ENCODE measurements at regions not wholly inside any gene's neighbourhood (a gene's known extent, or its start where the extent isn't known, plus 50 kb on each side); places are given as distances from the start of the nearest gene placed in this dataset.

GRCh38 chr5:112656451-112656850, 81.2 kb upstream of the APC start:
- Histone ChIP-seq H3K36me3 (ENCODE audit: control insufficient read depth, insufficient read depth, low read length) (no peaks in the 10 kb centered on the region), H3K27ac (no peak overlapping the region), H3K4me2 (ENCODE audit: low read length) (no peak overlapping the region), H2AFZ (no peak overlapping the region), H3K27me3 (ENCODE audit: control insufficient read depth, insufficient read depth, low read length) (no peaks in the 10 kb centered on the region), H3K4me1 (no peaks in the 10 kb centered on the region), H3K4me3 (ENCODE audit: low read depth, low read length) (no peak overlapping the region), H3K79me2 (no peaks in the 10 kb centered on the region), H3K9me3 (ENCODE audit: control insufficient read depth, low read length) (no peaks in the 10 kb centered on the region), H3K9ac (no peak overlapping the region)
- no peak for TF ChIP-seq CTCF (IDR thresholded peaks at IDR 0.05)

- Histone ChIP-seq H3K9ac (no peak overlapping the region), H3K9me3 (ENCODE audit: control insufficient read depth, low read length) (no peaks in the 10 kb centered on the region), H3K27me3 (ENCODE audit: control insufficient read depth, insufficient read depth, low read length) (no peaks in the 10 kb centered on the region), H3K79me2 (no peaks in the 10 kb centered on the region), H3K4me1 (no peaks in the 10 kb centered on the region), H3K4me2 (ENCODE audit: low read length) (no peak overlapping the region), H3K27ac (no peak overlapping the region), H3K4me3 (ENCODE audit: low read depth, low read length) (no peak overlapping the region), H2AFZ (no peak overlapping the region), H3K36me3 (ENCODE audit: control insufficient read depth, insufficient read depth, low read length) (no peaks in the 10 kb centered on the region)
- TF ChIP-seq CTCF (IDR thresholded peaks at IDR 0.05): no peak
These were observed 79.9 kb upstream of the APC start for GRCh38 chr5:112657804-112658203.

GRCh38 chr5:112660359-112660758, 77.3 kb upstream of the APC start:
- no peak overlapping the region for H2AFZ ChIP-seq
- H3K36me3 ChIP-seq (ENCODE audit: control insufficient read depth, insufficient read depth, low read length): no peaks in the 10 kb centered on the region
- no peak for TF ChIP-seq CTCF (IDR thresholded peaks at IDR 0.05)
- no peaks in the 10 kb centered on the region for H3K27me3 ChIP-seq (ENCODE audit: control insufficient read depth, insufficient read depth, low read length)
- no peak overlapping the region for H3K4me2 ChIP-seq (ENCODE audit: low read length)
- H3K4me3 ChIP-seq (ENCODE audit: low read depth, low read length): no peak overlapping the region
- H3K4me1 ChIP-seq: no peaks in the 10 kb centered on the region
- no peak overlapping the region for H3K27ac ChIP-seq
- H3K9me3 ChIP-seq (ENCODE audit: control insufficient read depth, low read length): no peaks in the 10 kb centered on the region
- no peaks in the 10 kb centered on the region for H3K79me2 ChIP-seq
- H3K9ac ChIP-seq: no peak overlapping the region

GRCh38 chr5:112663146-112663545, 74.5 kb upstream of the APC start:
- TF ChIP-seq CTCF (IDR thresholded peaks at IDR 0.05): no peak
- H3K4me3 ChIP-seq (ENCODE audit: low read depth, low read length): no peak overlapping the region
- H3K9ac ChIP-seq: no peak overlapping the region

GRCh38 chr5:112668016-112668415, 69.7 kb upstream of the APC start:
- no peak overlapping the region for H3K27ac ChIP-seq
- no peaks in the 10 kb centered on the region for H3K4me1 ChIP-seq
- no peaks in the 10 kb centered on the region for H3K9me3 ChIP-seq (ENCODE audit: control insufficient read depth, low read length)
- no peak overlapping the region for H3K4me2 ChIP-seq (ENCODE audit: low read length)
- no peaks in the 10 kb centered on the region for H3K27me3 ChIP-seq (ENCODE audit: control insufficient read depth, insufficient read depth, low read length)
- no peaks in the 10 kb centered on the region for H3K36me3 ChIP-seq (ENCODE audit: control insufficient read depth, insufficient read depth, low read length)
- H3K9ac ChIP-seq: no peak overlapping the region
- H3K4me3 ChIP-seq (ENCODE audit: low read depth, low read length): no peak overlapping the region
- no peak overlapping the region for H2AFZ ChIP-seq
- TF ChIP-seq CTCF (IDR thresholded peaks at IDR 0.05): no peak
- no peaks in the 10 kb centered on the region for H3K79me2 ChIP-seq

More at GRCh38 chr5:112663146-112663545, 74.5 kb upstream of the APC start:
- Histone ChIP-seq H3K4me2 (ENCODE audit: low read length) (no peak overlapping the region), H3K36me3 (ENCODE audit: control insufficient read depth, insufficient read depth, low read length) (no peaks in the 10 kb centered on the region), H3K27ac (no peak overlapping the region), H3K4me1 (no peaks in the 10 kb centered on the region), H3K79me2 (no peaks in the 10 kb centered on the region), H3K9me3 (ENCODE audit: control insufficient read depth, low read length) (no peaks in the 10 kb centered on the region), H2AFZ (no peak overlapping the region), H3K27me3 (ENCODE audit: control insufficient read depth, insufficient read depth, low read length) (no peaks in the 10 kb centered on the region)

Data from parathyroid adenoma (tissue), 2 donors.